ENCODE measurements at regions not wholly inside any gene's neighbourhood (a gene's known extent, or its start where the extent isn't known, plus 50 kb on each side); places are given as distances from the start of the nearest gene placed in this dataset.

- Histone ChIP-seq H3K4me2 (no peak overlapping the region), H4K20me1 (no peaks in the 10 kb centered on the region), H3K9ac (no peak overlapping the region), H3K27me3 (no peaks in the 10 kb centered on the region; the same call in 1 of the 2 replicates), H3K36me3 (no peaks in the 10 kb centered on the region), H3K4me3 (no peak overlapping the region), H3K4me1 (no peaks in the 10 kb centered on the region), H3K9me3 (no peaks in the 10 kb centered on the region), H3K27ac (no peak overlapping the region)
- TF ChIP-seq Cebpa-rat (IDR thresholded peaks at IDR 0.05): no peak
Observed at GRCh38 chr5:160922311-160922710, 70.3 kb upstream of the ATP10B start.

- H3K4me1 ChIP-seq: no peaks in the 10 kb centered on the region
- H3K4me2 ChIP-seq: no peak overlapping the region
- TF ChIP-seq Cebpa-rat (IDR thresholded peaks at IDR 0.05): no peak
- H3K27ac ChIP-seq: no peak overlapping the region
- no peak overlapping the region for H3K4me3 ChIP-seq
- no peak overlapping the region for H3K9ac ChIP-seq
- no peaks in the 10 kb centered on the region for H3K9me3 ChIP-seq
- H4K20me1 ChIP-seq: no peaks in the 10 kb centered on the region
- no peaks in the 10 kb centered on the region; the same call in 1 of the 2 replicates for H3K27me3 ChIP-seq
- no peaks in the 10 kb centered on the region for H3K36me3 ChIP-seq
Observed at GRCh38 chr5:160921423-160922285, 69.6 kb upstream of the ATP10B start.

- Histone ChIP-seq H3K4me2 (no peak overlapping the region), H4K20me1 (no peaks in the 10 kb centered on the region), H3K4me1 (no peaks in the 10 kb centered on the region), H3K36me3 (no peaks in the 10 kb centered on the region), H3K9ac (no peak overlapping the region), H3K9me3 (no peaks in the 10 kb centered on the region), H3K4me3 (no peak overlapping the region), H3K27me3 (no peaks in the 10 kb centered on the region; the same call in 1 of the 2 replicates), H3K27ac (no peak overlapping the region)
- no peak for TF ChIP-seq Cebpa-rat (IDR thresholded peaks at IDR 0.05)
Observed at GRCh38 chr5:160919626-160920025, 67.6 kb upstream of the ATP10B start.

- Histone ChIP-seq H3K9me3 (no peaks in the 10 kb centered on the region), H3K9ac (no peak overlapping the region), H3K27me3 (no peaks in the 10 kb centered on the region; the same call in 1 of the 2 replicates), H3K36me3 (no peaks in the 10 kb centered on the region), H3K27ac (no peak overlapping the region), H3K4me3 (no peak overlapping the region), H4K20me1 (no peaks in the 10 kb centered on the region), H3K4me1 (no peaks in the 10 kb centered on the region), H3K4me2 (no peak overlapping the region)
- no peak for TF ChIP-seq Cebpa-rat (IDR thresholded peaks at IDR 0.05)
Observed at GRCh38 chr5:160918386-160918785, 66.4 kb upstream of the ATP10B start.

GRCh38 chr5:160906090-160906489 is 54.1 kb upstream of the ATP10B start:
- H3K9me3 ChIP-seq: no peaks in the 10 kb centered on the region
- H3K27ac ChIP-seq: no peak overlapping the region
- H3K4me3 ChIP-seq: no peak overlapping the region
- TF ChIP-seq Cebpa-rat (IDR thresholded peaks at IDR 0.05): no peak
- no peaks in the 10 kb centered on the region for H4K20me1 ChIP-seq
- H3K4me1 ChIP-seq: no peaks in the 10 kb centered on the region
- no peak overlapping the region for H3K9ac ChIP-seq
- no peak overlapping the region for H3K4me2 ChIP-seq
- H3K36me3 ChIP-seq: no peaks in the 10 kb centered on the region
- no peaks in the 10 kb centered on the region for H3K27me3 ChIP-seq

- no peak overlapping the region for H3K9ac ChIP-seq
- H3K4me1 ChIP-seq: no peaks in the 10 kb centered on the region
- no peaks in the 10 kb centered on the region for H3K36me3 ChIP-seq
- H3K4me2 ChIP-seq: no peak overlapping the region
- no peak overlapping the region for H3K4me3 ChIP-seq
- H3K9me3 ChIP-seq: no peaks in the 10 kb centered on the region
- no peaks in the 10 kb centered on the region for H4K20me1 ChIP-seq
- TF ChIP-seq Cebpa-rat (IDR thresholded peaks at IDR 0.05): no peak
- H3K27ac ChIP-seq: no peak overlapping the region
- no peaks in the 10 kb centered on the region for H3K27me3 ChIP-seq
Observed at GRCh38 chr5:160905285-160905684, 53.3 kb upstream of the ATP10B start.

- Histone ChIP-seq H3K4me3 (no peak overlapping the region), H3K36me3 (no peaks in the 10 kb centered on the region), H3K4me1 (no peaks in the 10 kb centered on the region), H3K9ac (no peak overlapping the region), H4K20me1 (no peaks in the 10 kb centered on the region), H3K27me3 (no peaks in the 10 kb centered on the region), H3K9me3 (no peaks in the 10 kb centered on the region), H3K4me2 (no peak overlapping the region), H3K27ac (no peak overlapping the region)
- TF ChIP-seq Cebpa-rat (IDR thresholded peaks at IDR 0.05): no peak
Observed at GRCh38 chr5:160904591-160904990, 52.6 kb upstream of the ATP10B start.

- Histone ChIP-seq H4K20me1 (no peaks in the 10 kb centered on the region), H3K36me3 (no peaks in the 10 kb centered on the region)
- no peak for TF ChIP-seq Cebpa-rat (IDR thresholded peaks at IDR 0.05)
Observed at GRCh38 chr5:160903551-160903950, 51.5 kb upstream of the ATP10B start.

GRCh38 chr5:160903076-160903475 is 51.1 kb upstream of the ATP10B start:
- H3K4me2 ChIP-seq: no peak overlapping the region
- H3K9me3 ChIP-seq: no peaks in the 10 kb centered on the region
- TF ChIP-seq Cebpa-rat (IDR thresholded peaks at IDR 0.05): no peak
- H3K4me1 ChIP-seq: no peaks in the 10 kb centered on the region
- no peak overlapping the region for H3K4me3 ChIP-seq
- H3K27me3 ChIP-seq: no peaks in the 10 kb centered on the region
- no peaks in the 10 kb centered on the region for H3K36me3 ChIP-seq
- no peaks in the 10 kb centered on the region for H4K20me1 ChIP-seq
- no peak overlapping the region for H3K9ac ChIP-seq
- H3K27ac ChIP-seq: no peak overlapping the region

More at GRCh38 chr5:160903551-160903950, 51.5 kb upstream of the ATP10B start:
- H3K4me1 ChIP-seq: no peaks in the 10 kb centered on the region
- H3K4me3 ChIP-seq: no peak overlapping the region
- no peaks in the 10 kb centered on the region for H3K27me3 ChIP-seq
- H3K27ac ChIP-seq: no peak overlapping the region
- no peaks in the 10 kb centered on the region for H3K9me3 ChIP-seq
- no peak overlapping the region for H3K4me2 ChIP-seq
- no peak overlapping the region for H3K9ac ChIP-seq
